Loucy (cell line): ENCODE measurements at regions not wholly inside any gene's neighbourhood (a gene's known extent, or its start where the extent isn't known, plus 50 kb on each side); places are given as distances from the start of the nearest gene placed in this dataset.

Experiments
- CTCF ChIP-seq: fragments of 200-600 bp; sonication (generic); conservative IDR thresholded peaks from 2 replicates; pipeline ENCODE4 v1.5.1; 2014; ENCODE audit warnings: mild to moderate bottlenecking, antibody characterized with exemption, low read length
- EZH2phosphoT487 ChIP-seq: fragments of 200-600 bp; IDR thresholded peaks from 2 replicates; pipeline ENCODE4 v1.6.1; 2018; ENCODE audit warnings: antibody characterized with exemption, mild to moderate bottlenecking, moderate library complexity, borderline replicate concordance

- TF ChIP-seq CTCF (no peak), EZH2phosphoT487 (no peak)
Observed at GRCh38 chr5:111598996-111599395, 86.7 kb upstream of the STARD4 start.
